IMR-90 (cell line): ENCODE measurements at regions not wholly inside any gene's neighbourhood (a gene's known extent, or its start where the extent isn't known, plus 50 kb on each side); places are given as distances from the start of the nearest gene placed in this dataset.

Experiments
- CEBPB ChIP-seq: IDR thresholded peaks from 2 replicates; pipeline ENCODE4 v1.6.1; 2012; ENCODE audit warnings: low read depth, low read length, improper control_type of control experiment
- MAZ ChIP-seq: IDR thresholded peaks from 2 replicates; pipeline ENCODE4 v1.6.1; 2012; ENCODE audit warnings: low read depth, mild to moderate bottlenecking, low read length, improper control_type of control experiment, moderate library complexity, borderline replicate concordance
- POLR2A ChIP-seq: IDR thresholded peaks from 2 replicates; pipeline ENCODE4 v1.6.1; 2012; ENCODE audit warnings: mild to moderate bottlenecking, low read depth, low read length
- RAD21 ChIP-seq: IDR thresholded peaks from 2 replicates; pipeline ENCODE4 v1.6.1; 2012; ENCODE audit warnings: low read length, improper control_type of control experiment
- RCOR1 ChIP-seq: IDR thresholded peaks from 2 replicates; pipeline ENCODE4 v1.6.1; 2012; ENCODE audit warnings: mild to moderate bottlenecking, low read length, improper control_type of control experiment; ENCODE audit not compliant: insufficient replicate concordance
- TF ChIP-seq, protein P1 (sequence below): conservative IDR thresholded peaks from 2 replicates; pipeline ENCODE4 v1.5.1; 2012; ENCODE audit warnings: mild to moderate bottlenecking, low read depth, low read length, improper control_type of control experiment
- TF ChIP-seq, protein P2 (sequence below): fragments of 150-350 bp; IDR thresholded peaks from 2 replicates; pipeline ENCODE4 v1.6.1; 2016; ENCODE audit warnings: low read depth, mild to moderate bottlenecking, low read length, moderate library complexity, borderline replicate concordance
- TF ChIP-seq, protein P3 (sequence below): fragments of 150-350 bp; IDR thresholded peaks from 2 replicates; pipeline ENCODE4 v1.6.1; 2017; ENCODE audit warnings: mild to moderate bottlenecking, antibody characterized with exemption, low read length, low read depth

DNA sequence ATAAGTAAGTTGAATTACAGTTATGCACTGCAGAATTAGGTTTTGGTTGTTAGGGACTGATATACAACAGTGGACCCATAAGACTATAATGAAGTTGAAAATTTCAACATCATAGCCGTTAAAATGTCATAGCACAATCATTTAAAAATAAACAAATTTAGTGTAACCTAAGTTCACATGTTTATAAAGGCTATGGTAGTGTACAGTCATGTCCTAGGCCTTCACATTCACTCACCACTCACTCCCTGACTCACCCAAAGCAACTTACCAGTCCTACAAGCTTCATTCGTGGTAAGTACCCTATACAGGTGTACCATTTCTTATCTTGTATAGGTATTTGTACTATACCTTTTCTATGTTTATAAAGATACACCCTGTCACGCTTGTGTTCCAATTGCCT is 113.7 kb downstream of the RAB11FIP2 start:
- TF ChIP-seq, protein P1, sequence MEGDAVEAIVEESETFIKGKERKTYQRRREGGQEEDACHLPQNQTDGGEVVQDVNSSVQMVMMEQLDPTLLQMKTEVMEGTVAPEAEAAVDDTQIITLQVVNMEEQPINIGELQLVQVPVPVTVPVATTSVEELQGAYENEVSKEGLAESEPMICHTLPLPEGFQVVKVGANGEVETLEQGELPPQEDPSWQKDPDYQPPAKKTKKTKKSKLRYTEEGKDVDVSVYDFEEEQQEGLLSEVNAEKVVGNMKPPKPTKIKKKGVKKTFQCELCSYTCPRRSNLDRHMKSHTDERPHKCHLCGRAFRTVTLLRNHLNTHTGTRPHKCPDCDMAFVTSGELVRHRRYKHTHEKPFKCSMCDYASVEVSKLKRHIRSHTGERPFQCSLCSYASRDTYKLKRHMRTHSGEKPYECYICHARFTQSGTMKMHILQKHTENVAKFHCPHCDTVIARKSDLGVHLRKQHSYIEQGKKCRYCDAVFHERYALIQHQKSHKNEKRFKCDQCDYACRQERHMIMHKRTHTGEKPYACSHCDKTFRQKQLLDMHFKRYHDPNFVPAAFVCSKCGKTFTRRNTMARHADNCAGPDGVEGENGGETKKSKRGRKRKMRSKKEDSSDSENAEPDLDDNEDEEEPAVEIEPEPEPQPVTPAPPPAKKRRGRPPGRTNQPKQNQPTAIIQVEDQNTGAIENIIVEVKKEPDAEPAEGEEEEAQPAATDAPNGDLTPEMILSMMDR, result no peak
- TF ChIP-seq, protein P2, sequence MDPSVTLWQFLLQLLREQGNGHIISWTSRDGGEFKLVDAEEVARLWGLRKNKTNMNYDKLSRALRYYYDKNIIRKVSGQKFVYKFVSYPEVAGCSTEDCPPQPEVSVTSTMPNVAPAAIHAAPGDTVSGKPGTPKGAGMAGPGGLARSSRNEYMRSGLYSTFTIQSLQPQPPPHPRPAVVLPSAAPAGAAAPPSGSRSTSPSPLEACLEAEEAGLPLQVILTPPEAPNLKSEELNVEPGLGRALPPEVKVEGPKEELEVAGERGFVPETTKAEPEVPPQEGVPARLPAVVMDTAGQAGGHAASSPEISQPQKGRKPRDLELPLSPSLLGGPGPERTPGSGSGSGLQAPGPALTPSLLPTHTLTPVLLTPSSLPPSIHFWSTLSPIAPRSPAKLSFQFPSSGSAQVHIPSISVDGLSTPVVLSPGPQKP, result no peak
- TF ChIP-seq, protein P3, sequence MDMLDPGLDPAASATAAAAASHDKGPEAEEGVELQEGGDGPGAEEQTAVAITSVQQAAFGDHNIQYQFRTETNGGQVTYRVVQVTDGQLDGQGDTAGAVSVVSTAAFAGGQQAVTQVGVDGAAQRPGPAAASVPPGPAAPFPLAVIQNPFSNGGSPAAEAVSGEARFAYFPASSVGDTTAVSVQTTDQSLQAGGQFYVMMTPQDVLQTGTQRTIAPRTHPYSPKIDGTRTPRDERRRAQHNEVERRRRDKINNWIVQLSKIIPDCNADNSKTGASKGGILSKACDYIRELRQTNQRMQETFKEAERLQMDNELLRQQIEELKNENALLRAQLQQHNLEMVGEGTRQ, result no peak
- TF ChIP-seq POLR2A (no peak), CEBPB (no peak), MAZ (no peak), RCOR1 (no peak), RAD21 (no peak)
